ENCODE measurements at regions not wholly inside any gene's neighbourhood (a gene's known extent, or its start where the extent isn't known, plus 50 kb on each side); places are given as distances from the start of the nearest gene placed in this dataset.

GRCh38 chr5:115350894-115351293, 54.4 kb upstream of the CCDC112 start:
- WGBS: 83% methylated on average over 3 of the region's 3 CpGs
- TF ChIP-seq POLR2A (IDR thresholded peaks at IDR 0.05; ENCODE audit: low read depth) (no peak), CTCF (IDR thresholded peaks at IDR 0.05) (no peak), EP300 (IDR thresholded peaks at IDR 0.05) (no peak), POLR2AphosphoS5 (IDR thresholded peaks at IDR 0.05) (no peak)
- peak; percentile 39 for DNase-seq (ENCODE audit: extremely low spot score)
- no peaks in the 10 kb centered on the region for H3K27me3 ChIP-seq
- peaks cover 0 to 11% (median 9%) of the 10 kb centered on the region in 4 donors for H3K4me1 ChIP-seq
- H3K9me3 ChIP-seq: peaks cover 0 to 11% (median 0%) of the 10 kb centered on the region in 4 donors
- no peaks in the 10 kb centered on the region for H3K36me3 ChIP-seq
- H3K27ac ChIP-seq (replicated peaks in 1 of 4): no peak overlapping the region
- intact Hi-C loops (cut with DNase I): no loop called here
- no peak overlapping the region for H3K4me3 ChIP-seq

GRCh38 chr5:115349001-115349817, 52.8 kb upstream of the CCDC112 start:
- Histone ChIP-seq H3K27me3 (no peaks in the 10 kb centered on the region), H3K4me3 (no peak overlapping the region), H3K36me3 (no peaks in the 10 kb centered on the region), H3K9me3 (peaks cover 0 to 5% (median 0%) of the 10 kb centered on the region in 4 donors), H3K27ac (replicated peaks in 1 of 4) (no peak overlapping the region), H3K4me1 (peaks cover 0 to 11% (median 9%) of the 10 kb centered on the region in 4 donors)
- intact Hi-C loops (cut with DNase I): no loop called here
- WGBS: 41% methylated on average over 5 of the region's 5 CpGs
- TF ChIP-seq EP300 (IDR thresholded peaks at IDR 0.05) (no peak), CTCF (IDR thresholded peaks at IDR 0.05) (peak in 1 of 3 experiments; percentile 25), POLR2AphosphoS5 (IDR thresholded peaks at IDR 0.05) (no peak), POLR2A (IDR thresholded peaks at IDR 0.05; ENCODE audit: low read depth) (no peak)
- peak; percentile 80 for DNase-seq (ENCODE audit: extremely low spot score)

GRCh38 chr5:115348175-115348574, 51.7 kb upstream of the CCDC112 start:
- Histone ChIP-seq H3K36me3 (no peaks in the 10 kb centered on the region), H3K4me3 (no peak overlapping the region), H3K27me3 (no peaks in the 10 kb centered on the region), H3K27ac (replicated peaks in 1 of 4) (no peak overlapping the region), H3K4me1 (peaks cover 0 to 11% (median 9%) of the 10 kb centered on the region in 4 donors), H3K9me3 (no peaks in the 10 kb centered on the region)
- no peak for TF ChIP-seq CTCF (IDR thresholded peaks at IDR 0.05)
- no peak for TF ChIP-seq EP300 (IDR thresholded peaks at IDR 0.05)
- TF ChIP-seq POLR2A (IDR thresholded peaks at IDR 0.05; ENCODE audit: low read depth): no peak
- TF ChIP-seq POLR2AphosphoS5 (IDR thresholded peaks at IDR 0.05): no peak
- 89% methylated on average over 4 of the region's 4 CpGs for WGBS
- intact Hi-C loops (cut with DNase I): no loop called here
- peak; percentile 24 for DNase-seq (ENCODE audit: extremely low spot score)
